ENCODE measurements at regions not wholly inside any gene's neighbourhood (a gene's known extent, or its start where the extent isn't known, plus 50 kb on each side); places are given as distances from the start of the nearest gene placed in this dataset.

- TF ChIP-seq CTCF (conservative IDR thresholded peaks at IDR 0.05) = no peak
- no peak for TF ChIP-seq ZFX (IDR thresholded peaks at IDR 0.05)
Observed at GRCh38 chr2:165017966-165018596, 62.8 kb upstream of the SLC38A11 start.
